CD4-positive, alpha-beta T cell (primary cell): ENCODE measurements at regions not wholly inside any gene's neighbourhood (a gene's known extent, or its start where the extent isn't known, plus 50 kb on each side); places are given as distances from the start of the nearest gene placed in this dataset.

Source experiments
- ATAC-seq: fragments of 200-7000 bp; cut with Tn5 transposase; one replicate; pipeline ENCODE4 v1.10.0; 2022; ENCODE audit warnings: mild to moderate bottlenecking; ENCODE audit not compliant: poor library complexity
- CTCF ChIA-PET: fragments of 350-600 bp; sonication (Branson Sonifier 250); formaldehyde crosslinking; loops from one replicate; lab custom pipeline; 2021; ENCODE audit warnings: antibody characterized with exemption, inconsistent platforms; lab: Charles Lee
- POLR2A ChIA-PET: fragments of 350-600 bp; sonication (Branson Sonifier 250); formaldehyde crosslinking; loops from one replicate; lab custom pipeline; 2021; ENCODE audit warnings: antibody characterized with exemption, inconsistent platforms; lab: Charles Lee
- DNase-seq, 14 experiments: peaks; one replicate each; pipeline ENCODE4 v3.0.0-alpha.2; 2013 to 2020; ENCODE audit warnings: mixed read lengths in 2 of 14
- H3K27ac ChIP-seq, 2 donors: one replicate each; pipeline versions ENCODE4 v1.5.1 to v1.7.0; 2013; ENCODE audit warnings: low read length in 2 of 2, low read depth in 1 of 2, mild to moderate bottlenecking in 1 of 2
- H3K27me3 ChIP-seq, 2 experiments: 1 replicate in 1 of 2; 2 replicates in 1 of 2; pipeline versions ENCODE4 v1.6.1 to v1.7.0; 2013; ENCODE audit warnings: low read length in 2 of 2, control low read depth in 1 of 2, mild to moderate bottlenecking in 1 of 2, moderate library complexity in 1 of 2; ENCODE audit not compliant: insufficient read depth in 2 of 2, control insufficient read depth in 1 of 2
- H3K36me3 ChIP-seq: one replicate; pipeline ENCODE4 v1.6.1; 2013; ENCODE audit warnings: low read length, control low read depth; ENCODE audit not compliant: insufficient read depth
- H3K4me1 ChIP-seq: one replicate; pipeline ENCODE4 v1.6.1; 2013; ENCODE audit warnings: low read length, control low read depth; ENCODE audit not compliant: insufficient read depth
- H3K4me3 ChIP-seq: one replicate; pipeline ENCODE4 v1.5.1; 2013; ENCODE audit warnings: mild to moderate bottlenecking, low read length, moderate library complexity
- H3K9me3 ChIP-seq, 2 experiments: 1 replicate in 1 of 2; 2 replicates in 1 of 2; pipeline versions ENCODE4 v1.6.1 to v1.7.0; 2013; ENCODE audit warnings: low read length in 2 of 2, mild to moderate bottlenecking in 2 of 2, control low read depth in 1 of 2, moderate library complexity in 1 of 2; ENCODE audit not compliant: control insufficient read depth in 1 of 2, insufficient read depth in 1 of 2
- H3K27ac Mint-ChIP-seq: one replicate; pipeline ENCODE4 v1.8.0; 2020; ENCODE audit warnings: mixed read lengths
- H3K27me3 Mint-ChIP-seq: one replicate; pipeline ENCODE4 v1.8.0; 2021; ENCODE audit warnings: mixed read lengths
- H3K36me3 Mint-ChIP-seq: one replicate; pipeline ENCODE4 v1.8.0; 2021; ENCODE audit warnings: low read depth, mixed read lengths
- H3K4me1 Mint-ChIP-seq: one replicate; pipeline ENCODE4 v1.8.0; 2021; ENCODE audit warnings: low read depth, mixed read lengths
- H3K4me3 Mint-ChIP-seq: one replicate; pipeline ENCODE4 v1.8.0; 2020; ENCODE audit warnings: mild to moderate bottlenecking, mixed read lengths
- H3K9me3 Mint-ChIP-seq: one replicate; pipeline ENCODE4 v1.8.0; 2020; ENCODE audit warnings: mixed read lengths
- CTCF ChIP-seq: fragments of 200-600 bp; IDR thresholded peaks from one replicate; pipeline ENCODE4 v1.8.0; 2022; ENCODE audit warnings: antibody characterized with exemption, mild to moderate bottlenecking
- intact Hi-C, 2 experiments: fragments of 100-400 bp; cut with DNase I in 1 of 2; cut with micrococcal nuclease in 1 of 2; formaldehyde crosslinking; loops; one replicate each; pipeline versions ENCODE4 v1.15.1 to v1.9.0; 2023 to 2025; cut with DNase I, micrococcal nuclease

GRCh38 chr4:15353207-15353606 lies 74.6 kb upstream of the C1QTNF7 start:
- POLR2A ChIA-PET: no interaction called here
- TF ChIP-seq CTCF: no peak
- Histone ChIP-seq H3K4me3 (no peak overlapping the region), H3K4me1 (no peaks in the 10 kb centered on the region), H3K27ac (no peak overlapping the region), H3K9me3 (no peaks in the 10 kb centered on the region), H3K27me3 (no peaks in the 10 kb centered on the region), H3K36me3 (no peaks in the 10 kb centered on the region)
- intact Hi-C loops: no loop called here
- no peaks in the 10 kb centered on the region for H3K27me3 Mint-ChIP-seq
- H3K4me1 Mint-ChIP-seq: peaks cover 8% of the 10 kb centered on the region
- CTCF ChIA-PET: no interaction called here
- H3K4me3 Mint-ChIP-seq: no peak overlapping the region
- DNase-seq (no peak), ATAC-seq (no peak)
- no peaks in the 10 kb centered on the region for H3K9me3 Mint-ChIP-seq
- no peaks in the 10 kb centered on the region for H3K36me3 Mint-ChIP-seq
- H3K27ac Mint-ChIP-seq: no peak overlapping the region

- H3K27me3 ChIP-seq: no peaks in the 10 kb centered on the region
- H3K4me1 Mint-ChIP-seq: peaks cover 3% of the 10 kb centered on the region
- ATAC-seq (no peak), DNase-seq (no peak)
- H3K36me3 ChIP-seq: no peaks in the 10 kb centered on the region
- H3K9me3 Mint-ChIP-seq: no peaks in the 10 kb centered on the region
- no peaks in the 10 kb centered on the region for H3K27me3 Mint-ChIP-seq
- ChIA-PET POLR2A (no interaction called here), CTCF (no interaction called here)
- H3K36me3 Mint-ChIP-seq: no peaks in the 10 kb centered on the region
- no peak for TF ChIP-seq CTCF
- no peaks in the 10 kb centered on the region for H3K4me1 ChIP-seq
- no peaks in the 10 kb centered on the region for H3K9me3 ChIP-seq
- no peak overlapping the region for H3K4me3 Mint-ChIP-seq
- no peak overlapping the region for H3K27ac Mint-ChIP-seq
- H3K27ac ChIP-seq: no peak overlapping the region
- intact Hi-C loops: no loop called here
- H3K4me3 ChIP-seq: no peak overlapping the region
These were observed 73.2 kb upstream of the C1QTNF7 start for GRCh38 chr4:15354371-15355297.

GRCh38 chr4:15361529-15361928 lies 66.3 kb upstream of the C1QTNF7 start:
- Mint-ChIP-seq H3K4me1 (no peaks in the 10 kb centered on the region), H3K4me3 (no peak overlapping the region), H3K27me3 (no peaks in the 10 kb centered on the region), H3K36me3 (no peaks in the 10 kb centered on the region), H3K9me3 (no peaks in the 10 kb centered on the region), H3K27ac (no peak overlapping the region)
- no peaks in the 10 kb centered on the region for H3K27me3 ChIP-seq
- H3K36me3 ChIP-seq: no peaks in the 10 kb centered on the region
- no peak for TF ChIP-seq CTCF
- intact Hi-C loops: no loop called here
- H3K4me3 ChIP-seq: no peak overlapping the region
- no peaks in the 10 kb centered on the region for H3K9me3 ChIP-seq
- H3K27ac ChIP-seq: no peak overlapping the region
- no peaks in the 10 kb centered on the region for H3K4me1 ChIP-seq
- ATAC-seq (no peak), DNase-seq (no peak)
- ChIA-PET CTCF (no interaction called here), POLR2A (no interaction called here)
